Epithelial cell of prostate (primary cell): ENCODE measurements at regions not wholly inside any gene's neighbourhood (a gene's known extent, or its start where the extent isn't known, plus 50 kb on each side); places are given as distances from the start of the nearest gene placed in this dataset.

Experiments used
- DNase-seq: peaks from one replicate; pipeline ENCODE4 v3.0.0-alpha.2; 2011; ENCODE audit warnings: low read depth, low spot score
- H3K27ac ChIP-seq: fragments of 450-650 bp; 2 replicates; pipeline ENCODE4 v1.5.1; 2017; ENCODE audit warnings: mild to moderate bottlenecking

DNA sequence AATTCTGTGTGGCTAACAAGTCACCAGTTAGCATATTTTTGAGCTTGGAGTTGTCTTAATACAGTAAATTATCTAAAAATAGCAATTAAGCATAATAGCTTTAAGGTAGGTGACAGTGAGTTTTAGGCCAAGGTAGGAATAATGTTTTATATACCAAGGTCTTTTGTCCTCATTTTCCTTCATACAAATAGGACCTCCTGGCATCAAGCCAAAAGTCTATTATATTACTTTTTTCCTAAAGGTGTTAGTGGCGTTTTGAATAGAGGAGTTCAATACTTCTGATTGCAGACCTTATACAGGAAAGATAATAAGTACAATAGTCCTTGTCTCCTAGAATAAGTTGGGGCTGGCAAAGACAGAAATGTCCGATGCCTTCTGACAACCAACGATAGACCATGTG lies 2277.7 kb downstream of the TP53TG3F start:
- no peak for DNase-seq
- H3K27ac ChIP-seq: no peak overlapping the region

DNA sequence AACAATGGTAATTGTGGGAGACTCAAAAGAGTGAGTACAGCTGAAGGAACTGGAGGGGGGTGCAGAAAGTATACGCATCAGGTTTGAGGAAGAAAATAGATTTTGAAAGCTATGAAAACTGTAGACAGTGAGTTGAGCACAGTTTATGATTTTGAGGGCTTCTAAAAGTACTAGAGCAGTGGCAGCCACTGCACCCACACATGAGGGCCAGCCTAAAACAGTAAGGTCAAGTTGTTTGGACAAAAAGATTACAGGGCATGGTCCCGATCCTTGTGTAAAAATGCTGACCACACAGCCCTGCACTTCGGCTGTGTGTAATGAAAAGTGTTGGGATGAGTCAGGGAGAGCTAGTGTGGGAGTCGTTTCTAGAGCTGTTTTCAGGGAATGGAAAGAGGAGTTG lies 2282.1 kb downstream of the TP53TG3F start:
- no peak overlapping the region for H3K27ac ChIP-seq

DNA sequence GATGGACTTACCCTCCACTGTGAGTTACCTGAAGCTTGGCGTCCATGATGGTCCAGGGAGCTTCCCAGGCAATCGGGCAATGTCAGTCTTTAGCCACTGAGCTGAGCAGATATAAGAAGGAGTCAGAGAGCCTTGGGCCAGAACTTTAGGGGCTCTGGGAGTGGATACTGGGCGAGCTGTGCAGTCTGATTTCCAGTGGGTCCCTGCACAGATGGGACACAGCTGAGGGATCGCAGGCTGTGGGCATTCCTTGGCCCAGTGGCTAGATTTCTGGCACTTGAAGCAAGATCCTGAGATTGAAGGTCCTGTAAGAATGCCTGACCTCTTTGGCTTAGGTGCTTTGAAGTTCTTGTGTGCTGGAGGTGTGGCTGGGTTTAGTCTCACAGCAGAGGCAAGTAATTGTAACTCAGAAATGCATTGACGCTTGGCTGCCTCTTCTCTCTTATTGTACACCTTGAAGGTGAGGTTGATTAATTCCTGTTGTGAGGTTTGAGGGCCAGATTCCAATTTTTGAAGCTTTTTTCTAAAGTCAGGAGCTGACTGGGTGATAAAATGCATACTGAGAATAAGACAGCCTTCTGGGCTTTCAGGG lies 2283.8 kb downstream of the TP53TG3F start:
- no peak for DNase-seq
- H3K27ac ChIP-seq: no peak overlapping the region

More for the DNA sequence above, 2282.1 kb downstream of the TP53TG3F start:
- no peak for DNase-seq

DNA sequence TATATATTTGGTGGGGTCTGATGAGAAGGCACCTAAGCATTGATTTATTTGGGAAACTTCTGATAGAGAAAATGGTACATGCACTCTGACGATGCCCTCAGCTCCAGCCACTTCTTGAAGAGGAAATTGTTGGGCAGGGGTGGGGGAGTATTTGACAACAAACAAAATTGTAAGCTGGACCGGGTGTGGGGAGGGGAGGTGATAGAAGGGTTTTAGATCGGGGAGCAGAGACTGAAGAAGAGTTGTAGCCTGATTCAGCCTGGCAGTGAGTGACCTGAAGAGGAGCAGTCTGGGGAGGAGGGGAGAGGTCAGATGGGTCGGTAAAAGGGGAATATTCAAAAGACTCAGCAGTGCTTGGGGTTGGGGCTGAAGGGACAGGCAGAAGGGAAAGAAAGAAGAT lies 2284.7 kb downstream of the TP53TG3F start:
- no peak for DNase-seq

DNA sequence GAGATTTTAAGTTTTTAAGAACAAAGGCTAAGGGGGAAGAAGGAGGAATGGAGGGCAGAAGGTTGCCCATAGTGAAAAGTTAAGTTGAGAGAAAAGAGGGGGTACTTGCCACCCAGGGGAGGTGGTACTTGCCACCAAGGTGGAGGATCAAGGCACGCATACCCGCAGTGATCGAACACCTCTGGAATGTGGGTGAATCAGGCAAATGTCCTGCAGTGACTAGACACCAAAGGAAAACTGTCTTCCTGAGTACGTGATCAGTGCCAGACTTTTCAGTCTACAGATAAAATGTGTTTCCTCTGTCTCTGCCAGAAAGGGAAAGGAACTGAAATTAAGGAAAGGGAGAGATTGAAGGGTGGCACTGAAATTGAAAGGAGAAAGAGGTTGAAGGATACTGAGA lies 2285.3 kb downstream of the TP53TG3F start:
- DNase-seq: no peak

More for the DNA sequence above, 2284.7 kb downstream of the TP53TG3F start:
- H3K27ac ChIP-seq: no peak overlapping the region

DNA sequence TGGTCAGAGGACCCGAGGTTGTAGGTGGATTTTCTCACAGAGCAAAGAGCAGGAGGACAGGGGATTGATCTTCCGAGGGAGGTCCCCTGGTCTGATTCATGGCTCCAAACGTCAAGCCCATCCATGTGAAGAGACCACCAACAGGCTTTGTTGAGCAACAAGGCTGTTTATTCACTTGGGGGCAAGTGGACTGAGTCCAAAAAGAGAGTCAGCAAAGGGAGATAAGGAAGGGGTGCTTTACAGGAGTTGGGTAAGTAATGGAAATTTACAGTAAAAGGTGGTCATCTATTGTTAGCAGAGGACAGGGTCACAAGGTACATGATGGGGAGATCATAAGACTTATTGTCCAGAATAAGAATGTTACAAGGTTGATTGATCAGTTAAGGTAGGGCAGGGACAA lies 2285.8 kb downstream of the TP53TG3F start:
- H3K27ac ChIP-seq: no peak overlapping the region
- no peak for DNase-seq

More for the DNA sequence above, 2285.3 kb downstream of the TP53TG3F start:
- no peak overlapping the region for H3K27ac ChIP-seq

DNA sequence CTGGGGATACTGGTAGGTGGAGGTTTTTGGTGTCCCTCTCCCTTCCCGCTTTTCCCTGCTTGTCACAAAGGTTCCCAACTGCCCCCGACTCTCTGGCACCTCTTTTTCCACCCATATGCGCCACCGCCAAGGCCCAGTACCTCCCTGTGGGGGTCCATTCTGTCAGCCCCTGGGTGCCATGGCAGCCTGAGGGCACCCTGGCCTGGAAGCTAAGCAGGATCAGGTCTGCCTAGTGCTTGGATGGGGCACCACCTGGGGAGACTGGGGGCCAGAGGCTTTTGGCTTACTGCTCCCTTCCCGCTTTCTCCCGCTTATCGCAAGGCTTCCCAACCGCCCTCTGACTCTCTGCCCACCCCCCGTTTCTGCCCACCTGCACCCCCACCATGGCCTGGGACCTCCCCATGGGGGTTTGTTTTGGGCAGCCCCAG lies 2286.4 kb downstream of the TP53TG3F start:
- no peak for DNase-seq
- no peak overlapping the region for H3K27ac ChIP-seq

DNA sequence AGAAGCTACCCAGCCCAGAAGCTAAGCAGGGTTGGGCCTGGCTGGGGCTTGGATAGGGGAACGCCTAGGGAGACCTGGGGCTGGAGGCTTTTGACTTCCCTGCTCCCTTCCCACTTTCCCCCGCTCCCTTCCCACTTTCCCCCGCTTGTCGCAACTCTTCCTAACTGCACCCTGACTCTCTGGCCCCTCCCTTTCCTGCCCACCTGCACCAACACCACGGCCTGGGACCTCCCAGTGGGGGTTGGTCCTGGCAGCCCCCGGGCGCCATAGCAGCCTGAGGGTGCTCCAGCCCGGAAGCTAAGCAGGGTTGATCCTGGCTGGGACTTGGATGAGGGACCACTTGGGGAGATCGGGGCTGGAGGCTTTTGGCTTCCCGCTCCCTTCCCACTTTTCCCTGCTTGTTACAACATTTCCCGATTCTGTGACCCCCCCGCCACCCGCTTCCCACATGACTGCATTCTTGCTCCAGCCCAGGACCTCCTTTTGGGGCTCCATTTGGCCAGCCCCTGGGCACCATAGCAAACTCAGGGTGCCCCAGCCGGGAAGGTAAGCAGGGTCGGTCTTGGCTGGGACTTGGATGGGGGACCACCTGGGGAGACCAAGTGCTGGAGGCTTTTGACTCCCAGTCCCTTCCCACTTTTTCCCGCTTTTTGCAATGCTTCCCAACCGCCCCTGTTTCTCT lies 2287.0 kb downstream of the TP53TG3F start:
- H3K27ac ChIP-seq: no peak overlapping the region

DNA sequence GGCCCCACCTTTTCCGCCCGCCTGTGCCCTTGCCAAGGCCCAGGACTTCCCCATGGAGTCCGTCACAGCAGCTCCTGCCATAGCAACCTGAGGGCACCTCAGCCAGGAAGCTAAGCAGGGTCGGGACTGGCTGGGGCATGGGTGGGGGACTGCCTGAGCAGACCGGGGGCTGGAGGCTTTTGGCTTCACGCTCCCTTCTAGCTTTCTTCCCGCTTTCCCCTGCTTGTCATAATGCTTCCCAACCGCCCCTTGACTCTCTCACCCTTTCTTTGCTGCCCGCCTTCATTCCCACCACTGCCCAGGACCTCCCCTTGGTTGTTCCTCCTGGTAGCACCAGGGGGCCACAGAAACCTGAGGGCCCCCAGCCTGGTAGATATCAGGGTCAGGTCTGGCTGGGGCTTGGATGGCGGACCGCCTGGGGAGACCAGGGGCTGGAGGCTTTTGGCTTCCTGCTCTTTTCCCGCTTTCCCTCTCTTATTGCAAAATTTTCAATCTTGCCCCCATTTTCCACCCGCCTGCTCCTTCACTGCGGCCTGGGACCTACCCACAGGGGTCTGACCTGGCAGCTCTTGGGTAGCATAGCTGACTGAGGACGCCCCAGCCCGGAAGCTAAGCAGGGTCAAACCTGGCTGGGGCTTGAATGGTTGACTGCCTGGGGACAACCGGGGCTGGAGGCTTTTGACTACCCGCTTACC lies 2287.7 kb downstream of the TP53TG3F start:
- no peak for DNase-seq
- no peak overlapping the region for H3K27ac ChIP-seq

More for the DNA sequence above, 2287.0 kb downstream of the TP53TG3F start:
- no peak for DNase-seq

DNA sequence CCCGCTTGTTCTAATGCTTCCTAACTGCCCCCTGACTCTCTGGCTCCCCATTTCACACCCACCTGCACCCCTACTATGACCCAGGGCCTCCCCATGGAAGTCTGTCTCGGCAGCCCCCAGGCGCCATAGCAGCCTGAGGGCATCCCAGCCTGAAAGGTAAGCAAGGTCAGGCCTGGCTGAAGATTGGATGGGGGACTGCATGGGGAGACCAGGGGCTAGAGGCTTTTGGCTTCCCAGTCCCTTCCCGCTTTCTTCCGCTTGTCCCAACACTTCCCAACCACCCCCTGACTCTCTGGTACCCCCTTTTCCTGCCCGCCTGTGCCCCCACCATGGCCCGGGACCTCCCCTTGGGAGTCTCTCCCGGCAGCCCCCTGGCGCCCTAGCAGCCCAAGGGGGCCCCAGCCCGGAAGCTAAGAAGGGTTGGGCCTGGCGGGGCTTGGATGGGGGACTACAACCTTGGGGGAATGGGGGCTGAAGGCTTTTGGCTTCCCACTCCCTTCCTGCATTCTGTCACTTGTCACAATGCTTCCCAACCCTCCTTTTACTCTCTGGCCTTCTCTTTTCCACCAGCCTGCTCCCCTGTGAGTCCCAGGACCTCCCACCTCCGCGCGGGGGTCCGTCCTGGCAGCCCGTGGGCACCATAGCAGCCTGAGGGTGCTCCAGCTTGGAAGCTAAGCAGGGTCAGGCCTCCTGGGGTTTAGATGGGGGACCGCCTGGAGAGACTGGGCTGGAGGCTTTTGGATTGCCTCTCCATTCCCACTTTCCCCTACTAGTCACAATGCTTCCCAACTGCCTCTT lies 2288.4 kb downstream of the TP53TG3F start:
- no peak for DNase-seq
- no peak overlapping the region for H3K27ac ChIP-seq

DNA sequence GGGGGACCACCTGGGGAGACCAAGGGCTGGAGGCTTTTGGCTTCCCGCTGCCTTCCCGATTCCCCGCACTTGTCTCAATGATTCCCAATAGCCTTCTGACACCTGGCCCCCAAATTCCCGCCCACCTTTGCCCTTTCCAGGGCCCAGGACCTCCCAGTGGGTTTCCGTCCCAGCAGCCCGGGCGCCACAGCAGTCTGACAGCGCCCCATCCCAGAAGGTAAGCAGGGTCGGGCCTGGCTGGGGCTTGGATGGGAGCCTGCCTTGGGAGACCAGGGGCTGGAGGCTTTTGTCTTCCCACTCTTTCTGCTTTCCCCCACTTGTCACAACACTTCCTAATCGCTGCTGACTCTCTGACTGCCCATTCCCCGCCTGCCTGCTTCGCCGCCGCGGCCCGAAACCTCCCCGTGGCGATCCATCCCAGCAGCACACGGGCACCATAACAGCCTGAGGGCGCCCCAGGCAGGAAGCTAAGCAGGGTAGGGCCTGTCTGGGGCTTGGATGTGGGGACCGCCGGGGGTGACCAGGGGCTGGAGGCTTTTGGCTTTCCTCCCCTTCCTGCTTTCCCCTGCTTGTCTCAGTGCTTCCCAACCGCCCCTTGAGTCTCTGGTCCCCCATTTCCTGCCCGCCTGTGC lies 2289.3 kb downstream of the TP53TG3F start:
- H3K27ac ChIP-seq: no peak overlapping the region
- DNase-seq: no peak

DNA sequence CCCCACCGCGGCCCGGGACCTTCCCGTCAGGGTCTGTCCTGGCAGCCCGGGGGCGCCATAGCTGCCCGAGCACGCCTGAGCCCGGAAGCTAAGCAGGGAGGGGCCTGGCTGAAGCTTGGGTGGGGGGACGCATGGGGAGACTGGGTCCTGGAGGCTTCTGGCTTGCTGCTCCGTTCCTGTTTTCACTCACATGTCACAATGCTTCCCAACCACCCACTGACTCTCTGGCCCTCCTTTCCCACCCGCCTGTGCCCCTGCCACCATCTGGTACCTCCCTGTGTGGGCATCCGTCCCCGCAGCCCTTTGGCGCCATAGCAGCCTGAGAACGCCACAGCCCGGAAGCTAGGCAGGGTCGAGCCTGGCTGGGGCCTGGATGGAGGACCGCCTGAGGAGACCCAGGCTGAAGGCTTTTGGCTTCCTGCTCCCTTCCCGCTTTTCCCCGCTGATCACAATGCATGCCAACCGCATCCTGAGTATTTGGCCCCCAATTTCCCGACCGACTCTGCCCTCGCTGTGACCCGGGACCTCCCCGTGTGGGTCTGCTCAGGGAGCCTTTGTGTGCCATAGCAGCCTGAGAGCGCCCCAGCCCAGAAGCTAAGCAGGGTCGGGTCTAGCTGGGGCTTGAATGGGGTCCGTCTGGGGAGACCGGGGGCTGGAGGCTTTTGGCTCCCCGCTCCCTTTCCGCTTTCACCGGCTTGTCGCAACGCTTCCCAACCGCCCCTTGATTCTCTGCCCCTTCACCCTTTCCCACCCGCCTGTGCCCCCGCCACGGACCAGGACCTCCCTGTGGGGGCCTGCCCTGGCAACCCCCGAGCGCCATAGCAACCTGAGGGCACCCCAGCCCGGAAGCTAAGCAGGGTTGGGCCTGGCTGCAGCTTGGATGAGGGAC lies 2290.1 kb downstream of the TP53TG3F start:
- no peak for DNase-seq
- no peak overlapping the region for H3K27ac ChIP-seq

DNA sequence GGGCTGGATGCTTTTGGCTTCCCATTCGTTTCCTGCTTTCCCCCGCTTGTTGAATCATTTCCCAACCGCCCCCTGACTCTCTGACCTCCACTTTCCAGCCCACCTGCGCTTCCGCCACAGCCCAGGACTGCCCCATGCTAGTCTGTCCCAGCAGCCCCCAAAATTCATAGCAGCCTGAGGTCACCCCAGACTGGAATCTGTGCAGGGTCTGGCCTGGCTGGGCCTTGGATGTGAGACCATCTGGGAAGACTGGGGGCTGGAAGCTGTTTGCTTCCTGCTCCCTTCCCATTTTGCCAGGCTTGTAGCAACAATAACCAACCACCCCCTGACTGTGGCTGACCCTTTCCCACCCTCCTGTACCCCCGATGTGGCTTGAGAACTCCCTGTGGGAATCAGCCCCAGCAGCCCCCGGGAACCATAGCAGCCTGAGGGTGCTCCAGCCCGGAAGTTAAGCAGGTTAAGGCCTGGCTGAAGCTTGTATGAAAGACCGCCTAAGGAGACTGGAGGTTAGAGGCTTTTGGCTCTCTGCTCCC lies 2290.8 kb downstream of the TP53TG3F start:
- no peak for DNase-seq
- H3K27ac ChIP-seq: no peak overlapping the region

DNA sequence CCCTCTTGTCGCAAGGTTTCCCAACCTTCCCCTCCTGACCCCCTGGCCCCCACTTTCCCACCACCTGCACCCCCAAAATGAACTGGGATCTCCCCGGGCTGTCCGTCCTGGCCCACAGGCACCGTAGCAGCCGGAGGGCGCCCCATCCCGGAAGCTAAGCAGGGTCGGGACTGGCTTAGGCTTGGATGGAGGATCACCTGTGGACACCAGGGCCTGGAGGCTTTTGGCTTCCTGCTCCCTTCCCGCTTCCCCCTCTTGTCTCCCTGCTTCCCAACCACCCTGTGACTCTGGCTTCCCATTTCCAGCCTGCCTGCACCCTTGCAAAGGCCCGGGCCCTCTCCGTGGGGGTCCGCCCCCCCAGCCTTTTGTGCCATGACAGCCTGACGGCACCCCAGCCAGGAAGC lies 2291.3 kb downstream of the TP53TG3F start:
- H3K27ac ChIP-seq: no peak overlapping the region
- no peak for DNase-seq

DNA sequence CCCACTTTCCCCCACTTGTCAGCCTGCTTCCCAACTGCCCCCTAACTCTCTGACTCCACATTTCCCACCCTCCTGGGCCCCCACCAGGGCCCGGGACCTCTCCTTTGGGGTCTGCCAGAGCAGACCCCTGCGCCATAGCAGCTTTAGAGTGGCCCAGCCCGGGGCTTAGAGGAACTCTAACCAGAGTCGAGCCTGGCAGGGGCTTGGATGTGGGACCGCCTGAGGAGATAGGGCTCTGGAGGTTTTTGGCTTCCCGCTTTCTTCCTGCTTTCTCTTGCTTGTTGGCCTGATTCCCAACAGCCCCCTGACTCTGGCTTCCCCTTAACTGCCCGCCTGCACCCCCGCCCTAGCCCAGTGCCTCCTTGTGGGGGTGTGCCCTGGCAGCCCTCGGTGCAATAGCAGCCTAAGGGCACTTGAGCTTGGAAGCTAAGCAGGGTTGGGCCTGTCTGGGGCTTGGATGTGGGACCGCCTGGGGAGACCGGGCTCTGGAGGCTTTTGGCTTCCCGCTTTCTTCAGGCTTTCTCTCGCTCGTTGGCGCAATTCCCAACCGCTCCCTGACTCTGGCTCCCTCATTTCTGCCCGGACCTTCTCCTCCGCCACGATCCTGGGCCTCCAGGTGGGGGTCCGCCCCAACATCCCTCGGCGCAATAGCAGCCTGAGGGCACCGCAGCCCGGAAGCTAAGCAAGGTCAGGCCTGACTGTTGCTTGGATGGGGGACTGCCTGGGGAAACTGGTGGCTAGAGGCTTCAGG lies 2292.0 kb downstream of the TP53TG3F start:
- H3K27ac ChIP-seq: no peak overlapping the region
- DNase-seq: no peak

DNA sequence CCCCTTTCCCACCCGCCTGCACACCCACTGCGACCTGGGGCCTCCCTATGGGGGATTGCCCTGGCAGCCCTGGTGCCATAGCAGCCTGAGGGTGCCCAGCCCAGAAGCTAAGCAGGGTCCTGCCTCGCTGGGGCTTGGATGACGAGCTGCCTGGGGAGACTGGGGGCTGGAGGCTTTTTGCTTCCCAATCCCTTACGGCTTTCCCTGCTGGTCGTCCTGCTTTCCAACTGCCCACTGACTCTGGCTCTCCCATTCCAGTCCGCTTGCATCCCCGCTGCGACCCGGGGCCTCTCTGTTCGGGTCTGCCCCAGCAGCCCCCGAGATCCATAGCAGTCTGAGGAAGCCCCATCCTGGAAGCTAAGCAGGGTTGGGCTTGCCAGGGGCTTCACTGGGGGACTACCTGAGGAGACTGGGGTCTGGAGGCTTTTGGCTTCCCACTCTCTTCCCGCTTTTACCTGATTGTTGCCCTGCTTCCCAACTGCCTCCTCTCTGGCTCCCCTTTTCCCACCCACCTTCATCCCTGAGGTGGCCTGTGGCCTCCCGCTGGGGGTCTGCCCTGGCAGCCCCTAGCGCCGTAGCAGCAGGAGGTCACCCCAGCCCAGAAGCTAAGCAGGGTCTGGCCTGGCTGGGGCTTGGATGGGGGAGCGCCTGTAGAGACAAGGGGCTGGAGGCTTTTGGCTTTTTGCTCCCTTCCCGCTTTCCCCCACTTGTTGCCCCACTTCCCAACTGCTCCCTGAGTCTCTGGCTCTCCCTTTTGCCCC lies 2292.8 kb downstream of the TP53TG3F start:
- no peak for DNase-seq
- H3K27ac ChIP-seq: no peak overlapping the region

DNA sequence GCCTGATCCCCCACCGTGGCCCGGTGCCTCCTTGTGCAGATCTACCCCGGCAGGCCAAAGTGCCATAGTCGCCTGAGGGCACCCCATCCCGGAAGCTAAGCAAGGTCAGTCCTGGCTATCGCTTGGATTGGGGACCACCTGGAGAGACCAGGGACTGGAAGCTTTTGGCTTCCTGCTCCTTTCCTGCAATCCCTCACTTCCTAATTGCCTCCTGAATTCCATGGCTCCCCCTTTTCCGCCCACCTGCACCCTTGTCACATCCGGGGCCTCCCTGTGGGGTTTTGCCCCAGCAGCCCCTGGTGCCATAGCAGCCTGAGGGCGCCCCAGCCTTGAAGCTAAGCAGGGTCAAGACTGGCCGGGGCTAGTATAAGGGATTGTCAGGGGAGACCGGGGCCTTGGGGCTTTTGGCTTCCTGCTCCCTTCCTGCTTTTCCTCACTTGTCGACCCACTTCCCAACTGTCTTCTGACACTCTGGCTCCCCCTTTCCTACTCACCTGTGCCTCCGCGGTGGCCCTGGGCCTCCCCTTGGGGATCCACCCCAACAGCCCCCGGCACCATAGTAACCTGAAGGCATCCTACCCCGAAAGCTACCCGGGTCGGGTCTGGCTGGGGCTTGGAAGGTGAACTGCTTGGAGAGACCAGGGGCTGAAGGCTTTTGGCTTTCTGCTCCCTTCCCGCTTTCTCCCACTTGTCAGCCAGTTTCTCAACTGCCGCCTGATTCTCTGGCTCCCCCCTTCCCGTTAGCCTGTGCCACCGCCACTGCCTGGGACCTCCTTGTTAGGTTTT lies 2293.6 kb downstream of the TP53TG3F start:
- DNase-seq: no peak
- H3K27ac ChIP-seq: no peak overlapping the region
